Kidney (tissue), 13 donors: ENCODE measurements at regions not wholly inside any gene's neighbourhood (a gene's known extent, or its start where the extent isn't known, plus 50 kb on each side); places are given as distances from the start of the nearest gene placed in this dataset.

Experiments
- DNase-seq, 5 donors: peaks; one replicate each; pipeline ENCODE4 v3.0.0-alpha.2; 2013 to 2020
- FAIRE-seq: peaks from 2 replicates; lab custom pipeline; 2012; peaks lifted over from hg19 to GRCh38; lab: Jason Lieb, UNC
- H3K27ac ChIP-seq, 2 donors: one replicate each; pipeline ENCODE4 v1.7.0; 2013; ENCODE audit warnings: low read depth in 2 of 2, low read length in 2 of 2, inconsistent platforms in 1 of 2
- H3K27me3 ChIP-seq: one replicate; pipeline ENCODE4 v1.7.1; 2013; ENCODE audit warnings: low read length, inconsistent platforms; ENCODE audit not compliant: control insufficient read depth, insufficient read depth
- H3K36me3 ChIP-seq, 3 donors: one replicate each; pipeline versions ENCODE4 v1.7.0 to v1.7.1; 2013; ENCODE audit warnings: low read length in 3 of 3, control low read depth in 1 of 3, inconsistent platforms in 1 of 3; ENCODE audit not compliant: insufficient read depth in 3 of 3, control insufficient read depth in 2 of 3
- H3K4me1 ChIP-seq, 3 donors: one replicate each; pipeline versions ENCODE4 v1.7.0 to v1.7.1; 2013; ENCODE audit warnings: low read length in 3 of 3, inconsistent platforms in 1 of 3, low read depth in 1 of 3; ENCODE audit not compliant: control insufficient read depth in 2 of 3, insufficient read depth in 2 of 3
- H3K4me3 ChIP-seq, 3 donors: one replicate each; pipeline versions ENCODE4 v1.7.0 to v1.8.1; 2013; ENCODE audit warnings: low read length in 3 of 3, control low read depth in 1 of 3, inconsistent platforms in 1 of 3
- H3K9ac ChIP-seq, 3 donors: one replicate each; pipeline versions ENCODE4 v1.7.0 to v1.7.1; 2013; ENCODE audit warnings: low read length in 3 of 3, control low read depth in 1 of 3, inconsistent platforms in 1 of 3
- H3K9me3 ChIP-seq, 3 donors: one replicate each; pipeline versions ENCODE4 v1.7.0 to v1.7.1; 2013; ENCODE audit warnings: low read length in 3 of 3, control low read depth in 1 of 3, inconsistent platforms in 1 of 3; ENCODE audit not compliant: control insufficient read depth in 2 of 3, insufficient read depth in 1 of 3
- CTCF ChIP-seq: IDR thresholded peaks from 3 replicates; pipeline ENCODE4 v1.5.1; 2012; ENCODE audit warnings: mild to moderate bottlenecking, moderate library complexity, borderline replicate concordance; ENCODE audit not compliant: insufficient read depth; ENCODE audit errors: extremely low read depth
- intact Hi-C: fragments of 100-400 bp; cut with DNase I; formaldehyde crosslinking; loops from one replicate; pipeline ENCODE4 v1.11.1; 2022
- donor health status: control.
- donor health status: control.
- donor health status: control.
- donor health status: control.
- donor health status: control.
- donor health status: DM: yes; HTN: yes; CAD: no.
- donor health status: Normal renal cell carcinoma (clear cell type).

DNA sequence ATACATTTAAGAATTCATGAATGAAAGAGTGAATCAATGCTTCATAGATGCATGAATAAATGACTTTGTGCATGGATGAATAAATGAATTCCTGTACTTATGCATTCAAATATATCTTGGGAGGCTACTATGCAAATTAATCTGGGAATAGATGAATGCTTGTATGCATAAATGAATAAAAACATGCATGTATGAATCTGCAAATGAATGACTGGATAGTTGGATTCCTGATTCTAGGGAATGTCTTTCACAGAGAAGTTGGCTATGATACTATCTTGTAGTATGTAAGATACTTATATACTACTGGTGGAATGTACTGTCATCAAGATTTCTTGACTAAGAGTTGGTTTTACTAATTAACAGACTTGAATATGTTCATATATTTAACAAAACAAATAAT, 75.3 kb upstream of the ASTN2 start:
- intact Hi-C loops = no loop called here
- no peaks in the 10 kb centered on the region for H3K9me3 ChIP-seq
- no peak overlapping the region for H3K27ac ChIP-seq
- no peaks in the 10 kb centered on the region for H3K27me3 ChIP-seq
- H3K4me1 ChIP-seq = no peaks in the 10 kb centered on the region
- no peak for TF ChIP-seq CTCF
- no peak overlapping the region for H3K9ac ChIP-seq
- no peaks in the 10 kb centered on the region for H3K36me3 ChIP-seq
- H3K4me3 ChIP-seq = no peak overlapping the region
- no peak for FAIRE-seq
- no peak for DNase-seq

DNA sequence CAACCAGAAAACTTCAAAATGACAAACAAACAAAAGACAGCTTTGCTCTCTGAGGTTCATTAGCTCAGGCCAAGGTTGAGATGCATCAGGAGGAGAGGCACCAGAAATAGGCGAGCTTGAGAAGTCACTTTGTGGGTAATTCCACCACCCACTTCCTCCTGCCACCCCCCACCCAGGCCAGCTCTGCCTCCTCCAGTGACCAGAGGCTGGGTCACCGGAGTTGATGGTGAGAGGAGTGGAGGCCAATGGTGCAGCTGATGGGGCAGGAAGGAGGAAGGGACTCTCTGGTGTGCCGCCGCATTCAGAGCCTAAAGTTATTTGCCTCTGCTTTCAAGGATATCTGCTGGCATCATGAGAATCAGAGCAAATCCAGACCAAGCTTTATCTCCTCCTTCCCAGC, 73.8 kb upstream of the ASTN2 start:
- DNase-seq = peak in 2 of 5 donors; percentile 3 to 9
- no peak overlapping the region for H3K27ac ChIP-seq
- no peaks in the 10 kb centered on the region for H3K4me1 ChIP-seq
- no peak for FAIRE-seq
- H3K36me3 ChIP-seq = no peaks in the 10 kb centered on the region
- no peaks in the 10 kb centered on the region for H3K27me3 ChIP-seq
- no peak for TF ChIP-seq CTCF
- H3K4me3 ChIP-seq = no peak overlapping the region
- no peaks in the 10 kb centered on the region for H3K9me3 ChIP-seq
- intact Hi-C loops = no loop called here
- H3K9ac ChIP-seq = no peak overlapping the region

GRCh38 chr9:117487555-117488175, 72.8 kb upstream of the ASTN2 start:
- H3K4me1 ChIP-seq = no peaks in the 10 kb centered on the region
- peak overlapping the region in 1 of 3 donors; percentile 13 for H3K4me3 ChIP-seq
- no peaks in the 10 kb centered on the region for H3K36me3 ChIP-seq
- intact Hi-C loops = no loop called here
- no peak overlapping the region for H3K9ac ChIP-seq
- peak; percentile 86 for TF ChIP-seq CTCF
- DNase-seq = peak; percentile 86 to 90 (median 86)
- no peak overlapping the region for H3K27ac ChIP-seq
- no peaks in the 10 kb centered on the region for H3K27me3 ChIP-seq
- FAIRE-seq = peak; percentile 27
- H3K9me3 ChIP-seq = no peaks in the 10 kb centered on the region

GRCh38 chr9:117486426-117486825, 71.6 kb upstream of the ASTN2 start:
- intact Hi-C loops = no loop called here
- Histone ChIP-seq H3K36me3 (no peaks in the 10 kb centered on the region), H3K4me3 (no peak overlapping the region), H3K9me3 (no peaks in the 10 kb centered on the region), H3K27me3 (no peaks in the 10 kb centered on the region), H3K27ac (no peak overlapping the region), H3K9ac (no peak overlapping the region), H3K4me1 (no peaks in the 10 kb centered on the region)
- TF ChIP-seq CTCF = no peak
- FAIRE-seq = no peak
- DNase-seq = no peak
